SKM-1 treated with dmso at 0.1 percent for 144 hours (cell line): ENCODE measurements at regions not wholly inside any gene's neighbourhood (a gene's known extent, or its start where the extent isn't known, plus 50 kb on each side); places are given as distances from the start of the nearest gene placed in this dataset.
"Not testable (repeated sequence)": the region's sequence is repeated elsewhere in the genome, so short reads cannot be mapped to it uniquely, and the experiment has no call there.

Experiments
- DNase-seq: peaks from one replicate; lab custom pipeline; 2025; ENCODE audit not compliant: unreplicated experiment; lab: John Stamatoyannopoulos, UW

- DNase-seq = no peak
Measured at GRCh38 chr1:232422098-232422497, 207.8 kb downstream of the SIPA1L2 start.

- DNase-seq = no peak
Measured at GRCh38 chr1:232421143-232421796, 208.7 kb downstream of the SIPA1L2 start.

- DNase-seq = no peak
Measured at GRCh38 chr1:232417636-232418248, 212.2 kb downstream of the SIPA1L2 start.

- no peak for DNase-seq
Measured at GRCh38 chr1:232416026-232416568, 213.8 kb downstream of the SIPA1L2 start.

GRCh38 chr1:232415481-232415880 lies 214.5 kb downstream of the SIPA1L2 start:
- not testable (repeated sequence) for DNase-seq

- no peak for DNase-seq
Measured at GRCh38 chr1:232414100-232414499, 215.8 kb downstream of the SIPA1L2 start.

GRCh38 chr1:232413674-232414073 lies 216.3 kb downstream of the SIPA1L2 start:
- DNase-seq = no peak

- DNase-seq = no peak
Measured at GRCh38 chr1:232409584-232409983, 220.3 kb downstream of the SIPA1L2 start.

- DNase-seq = no peak
Measured at GRCh38 chr1:232407120-232407519, 222.8 kb downstream of the SIPA1L2 start.

GRCh38 chr1:232405781-232406180 lies 224.2 kb downstream of the SIPA1L2 start:
- DNase-seq = no peak

- DNase-seq = no peak
Measured at GRCh38 chr1:232404981-232405731, 224.8 kb downstream of the SIPA1L2 start.

- DNase-seq = no peak
Measured at GRCh38 chr1:232404227-232404626, 225.7 kb downstream of the SIPA1L2 start.

GRCh38 chr1:232403017-232403714 lies 226.8 kb downstream of the SIPA1L2 start:
- DNase-seq = no peak

- DNase-seq = no peak
Measured at GRCh38 chr1:232398823-232399222, 231.1 kb downstream of the SIPA1L2 start.

GRCh38 chr1:232393444-232394146 lies 236.3 kb downstream of the SIPA1L2 start:
- no peak for DNase-seq

- no peak for DNase-seq
Measured at GRCh38 chr1:232393010-232393409, 236.9 kb downstream of the SIPA1L2 start.

- DNase-seq = no peak
Measured at GRCh38 chr1:232390590-232390989, 239.3 kb downstream of the SIPA1L2 start.

- no peak for DNase-seq
Measured at GRCh38 chr1:232389744-232390143, 240.2 kb downstream of the SIPA1L2 start.

GRCh38 chr1:232388363-232388762 lies 241.6 kb downstream of the SIPA1L2 start:
- DNase-seq = no peak

GRCh38 chr1:232386721-232387510 lies 243.0 kb downstream of the SIPA1L2 start:
- DNase-seq = no peak
